HEK293 (cell line): ENCODE measurements at regions not wholly inside any gene's neighbourhood (a gene's known extent, or its start where the extent isn't known, plus 50 kb on each side); places are given as distances from the start of the nearest gene placed in this dataset.

Experiments used
- CTCF ChIA-PET: fragments of 350-600 bp; formaldehyde crosslinking; extraction: SDS; loops from one replicate; lab custom pipeline; 2021; ENCODE audit warnings: antibody characterized with exemption; lab: Yijun Ruan, JAX
- POLR2A ChIA-PET: fragments of 300-600 bp; formaldehyde crosslinking; extraction: SDS; loops from one replicate; lab custom pipeline; 2020; ENCODE audit warnings: antibody characterized with exemption, inconsistent platforms; lab: Yijun Ruan, JAX
- H3K27ac ChIP-seq: fragments of 200-500 bp; sonication (Bioruptor generic); 2 replicates; pipeline ENCODE4 v1.5.1; 2014; ENCODE audit warnings: low read depth, low read length, control low read depth, inconsistent platforms; ENCODE audit errors: extremely low read depth
- H3K36me3 ChIP-seq, 2 experiments: fragments of 200-500 bp in 1 of 2; sonication (Bioruptor generic) in 1 of 2; 1 replicate in 1 of 2; 2 replicates in 1 of 2; pipeline ENCODE4 v1.5.1; 2014 to 2017; ENCODE audit warnings: inconsistent platforms in 2 of 2, low read length in 2 of 2; ENCODE audit not compliant: control insufficient read depth in 2 of 2, insufficient read depth in 1 of 2
- H3K4me1 ChIP-seq: fragments of 200-500 bp; sonication (Bioruptor generic); 2 replicates; pipeline ENCODE4 v1.5.1; 2014; ENCODE audit warnings: mild to moderate bottlenecking, low read length, inconsistent platforms; ENCODE audit not compliant: control insufficient read depth, insufficient read depth
- H3K4me3 ChIP-seq: 2 replicates; pipeline ENCODE4 v1.5.1; 2011; ENCODE audit warnings: low read depth, mild to moderate bottlenecking, control low read depth, low read length, moderate library complexity
- H3K9me3 ChIP-seq: fragments of 200-500 bp; sonication (Bioruptor generic); 2 replicates; pipeline ENCODE4 v1.5.1; 2014; ENCODE audit warnings: low read depth, low read length, inconsistent platforms; ENCODE audit not compliant: control insufficient read depth, insufficient read depth
- HIC1 ChIP-seq: fragments of 450-650 bp; formaldehyde crosslinking; IDR thresholded peaks from 2 replicates; pipeline ENCODE4 v1.5.1; 2016; ENCODE audit warnings: missing biosample characterization, missing genetic modification characterization
- SP7 ChIP-seq: fragments of 450-650 bp; formaldehyde crosslinking; IDR thresholded peaks from 2 replicates; pipeline ENCODE4 v1.5.1; 2016; ENCODE audit warnings: missing biosample characterization, missing genetic modification characterization
- TCF7L2 ChIP-seq: IDR thresholded peaks from 2 replicates; pipeline ENCODE4 v1.6.1; 2011; ENCODE audit warnings: low read depth, mild to moderate bottlenecking, inconsistent platforms, low read length, moderate library complexity, borderline replicate concordance
- ZBTB17 ChIP-seq: fragments of 450-650 bp; formaldehyde crosslinking; IDR thresholded peaks from 2 replicates; pipeline ENCODE4 v1.5.1; 2016; ENCODE audit warnings: missing biosample characterization, missing genetic modification characterization
- ZBTB49 ChIP-seq: fragments of 450-650 bp; formaldehyde crosslinking; IDR thresholded peaks from 2 replicates; pipeline ENCODE4 v1.5.1; 2016; ENCODE audit warnings: missing biosample characterization, missing genetic modification characterization, low read depth
- ZNF132 ChIP-seq: fragments of 450-650 bp; formaldehyde crosslinking; IDR thresholded peaks from 2 replicates; pipeline ENCODE4 v1.5.1; 2017; ENCODE audit warnings: missing biosample characterization, missing genetic modification characterization, borderline replicate concordance
- ZNF202 ChIP-seq: fragments of 450-650 bp; formaldehyde crosslinking; IDR thresholded peaks from 2 replicates; pipeline ENCODE4 v1.5.1; 2016; ENCODE audit warnings: missing biosample characterization, missing genetic modification characterization, borderline replicate concordance
- ZNF221 ChIP-seq: fragments of 450-650 bp; formaldehyde crosslinking; IDR thresholded peaks from 2 replicates; pipeline ENCODE4 v1.5.1; 2017; ENCODE audit warnings: missing biosample characterization, missing genetic modification characterization, borderline replicate concordance
- ZNF23 ChIP-seq: fragments of 450-650 bp; formaldehyde crosslinking; IDR thresholded peaks from 2 replicates; pipeline ENCODE4 v1.5.1; 2016; ENCODE audit warnings: missing biosample characterization, missing genetic modification characterization, borderline replicate concordance
- ZNF239 ChIP-seq: fragments of 450-650 bp; formaldehyde crosslinking; IDR thresholded peaks from 2 replicates; pipeline ENCODE4 v1.5.1; 2016; ENCODE audit warnings: missing biosample characterization, missing genetic modification characterization
- ZNF24 ChIP-seq: fragments of 450-650 bp; formaldehyde crosslinking; IDR thresholded peaks from 2 replicates; pipeline ENCODE4 v1.5.1; 2016; ENCODE audit warnings: missing biosample characterization, missing genetic modification characterization
- ZNF324 ChIP-seq: fragments of 450-650 bp; formaldehyde crosslinking; IDR thresholded peaks from 2 replicates; pipeline ENCODE4 v1.5.1; 2016; ENCODE audit warnings: missing biosample characterization, missing genetic modification characterization
- ZNF362 ChIP-seq: fragments of 450-650 bp; formaldehyde crosslinking; IDR thresholded peaks from 2 replicates; pipeline ENCODE4 v1.5.1; 2016; ENCODE audit warnings: missing biosample characterization, missing genetic modification characterization
- ZNF37A ChIP-seq: fragments of 450-650 bp; IDR thresholded peaks from 2 replicates; pipeline ENCODE4 v1.5.1; 2018; ENCODE audit warnings: missing biosample characterization, missing genetic modification characterization
- ZNF473 ChIP-seq: fragments of 450-650 bp; formaldehyde crosslinking; IDR thresholded peaks from 2 replicates; pipeline ENCODE4 v1.5.1; 2017; ENCODE audit warnings: missing biosample characterization, missing genetic modification characterization
- ZNF513 ChIP-seq: fragments of 450-650 bp; IDR thresholded peaks from 2 replicates; pipeline ENCODE4 v1.5.1; 2018; ENCODE audit warnings: missing biosample characterization, missing genetic modification characterization
- ZNF521 ChIP-seq: fragments of 450-650 bp; formaldehyde crosslinking; IDR thresholded peaks from 2 replicates; pipeline ENCODE4 v1.5.1; 2017; ENCODE audit warnings: missing biosample characterization, mild to moderate bottlenecking, missing genetic modification characterization
- ZNF544 ChIP-seq: fragments of 450-650 bp; formaldehyde crosslinking; IDR thresholded peaks from 2 replicates; pipeline ENCODE4 v1.5.0; 2017; ENCODE audit warnings: missing biosample characterization, missing genetic modification characterization
- ZNF658 ChIP-seq: fragments of 450-650 bp; formaldehyde crosslinking; IDR thresholded peaks from 2 replicates; pipeline ENCODE4; 2016; ENCODE audit warnings: missing biosample characterization, missing genetic modification characterization
- ZNF677 ChIP-seq: fragments of 450-650 bp; IDR thresholded peaks from 2 replicates; pipeline ENCODE4 v1.5.0; 2018; ENCODE audit warnings: missing biosample characterization, mild to moderate bottlenecking, missing genetic modification characterization, moderate library complexity
- ZNF76 ChIP-seq: fragments of 450-650 bp; formaldehyde crosslinking; IDR thresholded peaks from 2 replicates; pipeline ENCODE4; 2016; ENCODE audit warnings: low read depth, missing biosample characterization, missing genetic modification characterization, borderline replicate concordance
- ZSCAN23 ChIP-seq: fragments of 450-650 bp; formaldehyde crosslinking; IDR thresholded peaks from 2 replicates; pipeline ENCODE4 v1.5.1; 2016; ENCODE audit warnings: missing biosample characterization, missing genetic modification characterization
- ZSCAN5A ChIP-seq: fragments of 450-650 bp; formaldehyde crosslinking; IDR thresholded peaks from 2 replicates; pipeline ENCODE4 v1.5.1; 2016; ENCODE audit warnings: missing biosample characterization, missing genetic modification characterization

- TF ChIP-seq ZNF544 (tag by site-specific recombination) (no peak), ZNF37A (no peak), ZNF513 (tag by site-specific recombination) (no peak), ZNF239 (no peak), SP7 (tag by site-specific recombination) (no peak), ZBTB17 (tag by site-specific recombination) (no peak), ZSCAN5A (tag by site-specific recombination) (no peak), ZNF658 (no peak), ZNF362 (tag by site-specific recombination) (no peak), ZNF521 (no peak), ZNF473 (tag by site-specific recombination) (no peak), ZNF221 (tag by site-specific recombination) (no peak), ZNF132 (tag by site-specific recombination) (no peak), ZNF677 (no peak)
- Histone ChIP-seq H3K27ac (no peak overlapping the region), H3K9me3 (no peaks in the 10 kb centered on the region), H3K4me3 (no peak overlapping the region), H3K4me1 (no peaks in the 10 kb centered on the region), H3K36me3 (no peaks in the 10 kb centered on the region)
- ChIA-PET CTCF (no interaction called here), POLR2A (no interaction called here)
Observed at GRCh38 chr5:24026288-24026687, 518.9 kb downstream of the PRDM9 start.

GRCh38 chr5:24042688-24043087 is 535.3 kb downstream of the PRDM9 start:
- no peak overlapping the region for H3K4me3 ChIP-seq
- no peaks in the 10 kb centered on the region for H3K4me1 ChIP-seq
- H3K9me3 ChIP-seq: no peaks in the 10 kb centered on the region
- ChIA-PET CTCF (no interaction called here), POLR2A (no interaction called here)
- no peak overlapping the region for H3K27ac ChIP-seq
- no peaks in the 10 kb centered on the region for H3K36me3 ChIP-seq
- TF ChIP-seq ZNF24 (tag by site-specific recombination) (no peak), ZNF658 (no peak), ZSCAN23 (tag by site-specific recombination) (no peak), TCF7L2 (no peak), ZNF513 (tag by site-specific recombination) (no peak), ZSCAN5A (tag by site-specific recombination) (no peak), ZNF23 (tag by site-specific recombination) (no peak), ZBTB49 (no peak), ZNF76 (tag by site-specific recombination) (no peak), ZNF324 (no peak), ZNF202 (tag by site-specific recombination) (no peak), SP7 (tag by site-specific recombination) (no peak), HIC1 (tag by site-specific recombination) (no peak)
